Large intestine (tissue), 3 donors: ENCODE measurements at regions not wholly inside any gene's neighbourhood (a gene's known extent, or its start where the extent isn't known, plus 50 kb on each side); places are given as distances from the start of the nearest gene placed in this dataset.

Source experiments
- DNase-seq, 2 donors: peaks; one replicate each; pipeline versions ENCODE4 v3.0.0 to v3.0.0-alpha.2; 2013
- H3K27ac ChIP-seq: one replicate; pipeline ENCODE4 v1.5.1; 2013; ENCODE audit warnings: low read length
- H3K27me3 ChIP-seq: 2 replicates; pipeline ENCODE4 v1.6.1; 2013; ENCODE audit warnings: low read length; ENCODE audit not compliant: control insufficient read depth, insufficient read depth
- H3K36me3 ChIP-seq: 2 replicates; pipeline ENCODE4 v1.6.1; 2013; ENCODE audit warnings: low read length; ENCODE audit not compliant: control insufficient read depth, insufficient read depth
- H3K4me1 ChIP-seq: one replicate; pipeline ENCODE4 v1.6.1; 2013; ENCODE audit warnings: low read length; ENCODE audit not compliant: control insufficient read depth, insufficient read depth
- H3K4me3 ChIP-seq: one replicate; pipeline ENCODE4 v1.5.1; 2013; ENCODE audit warnings: low read length
- H3K9me3 ChIP-seq: one replicate; pipeline ENCODE4 v1.6.1; 2013; ENCODE audit warnings: mild to moderate bottlenecking, low read depth, low read length, moderate library complexity; ENCODE audit not compliant: control insufficient read depth
- WGBS: methylation state at CpG from one replicate; pipeline ENCODE4 v1.1.5; 2013; ENCODE audit warnings: low lambda C conversion rate; ENCODE audit not compliant: insufficient coverage; 5-methylcytosine and 5-hydroxymethylcytosine counted together

GRCh38 chr3:18127859-18128681 is 297.1 kb downstream of the SATB1 start:
- Histone ChIP-seq H3K36me3 (no peaks in the 10 kb centered on the region), H3K9me3 (no peaks in the 10 kb centered on the region), H3K4me1 (no peaks in the 10 kb centered on the region), H3K27ac (no peak overlapping the region), H3K27me3 (no peaks in the 10 kb centered on the region), H3K4me3 (no peak overlapping the region)
- WGBS = 100% methylated on average over 2 of the region's 11 CpGs
- no peak for DNase-seq

- DNase-seq = no peak
- no peak overlapping the region for H3K4me3 ChIP-seq
- H3K36me3 ChIP-seq = no peaks in the 10 kb centered on the region
- H3K27me3 ChIP-seq = no peaks in the 10 kb centered on the region
- H3K27ac ChIP-seq = no peak overlapping the region
- H3K4me1 ChIP-seq = no peaks in the 10 kb centered on the region
- 100% methylated on average over 1 of the region's 3 CpGs for WGBS
- no peaks in the 10 kb centered on the region for H3K9me3 ChIP-seq
These were observed 297.8 kb downstream of the SATB1 start for GRCh38 chr3:18127174-18127858.

- no peaks in the 10 kb centered on the region for H3K9me3 ChIP-seq
- H3K4me1 ChIP-seq = no peaks in the 10 kb centered on the region
- no peak overlapping the region for H3K4me3 ChIP-seq
- no peaks in the 10 kb centered on the region for H3K36me3 ChIP-seq
- H3K27me3 ChIP-seq = no peaks in the 10 kb centered on the region
- no peak for DNase-seq
- H3K27ac ChIP-seq = no peak overlapping the region
- 75% methylated on average over 3 of the region's 5 CpGs for WGBS
These were observed 298.4 kb downstream of the SATB1 start for GRCh38 chr3:18126772-18127171.

GRCh38 chr3:18124501-18124900 is 300.6 kb downstream of the SATB1 start:
- no peaks in the 10 kb centered on the region for H3K27me3 ChIP-seq
- no peak overlapping the region for H3K27ac ChIP-seq
- H3K9me3 ChIP-seq = no peaks in the 10 kb centered on the region
- DNase-seq = no peak
- H3K36me3 ChIP-seq = no peaks in the 10 kb centered on the region
- no peaks in the 10 kb centered on the region for H3K4me1 ChIP-seq
- no CpG with 5 or more reads among the region's 5 CpGs for WGBS
- H3K4me3 ChIP-seq = no peak overlapping the region

GRCh38 chr3:18122264-18122663 is 302.9 kb downstream of the SATB1 start:
- no peak for DNase-seq
- WGBS = no CpG with 5 or more reads among the region's 2 CpGs
- H3K36me3 ChIP-seq = no peaks in the 10 kb centered on the region

GRCh38 chr3:18121020-18121419 is 304.1 kb downstream of the SATB1 start:
- Histone ChIP-seq H3K27ac (no peak overlapping the region), H3K27me3 (no peaks in the 10 kb centered on the region), H3K36me3 (no peaks in the 10 kb centered on the region), H3K4me1 (no peaks in the 10 kb centered on the region), H3K9me3 (no peaks in the 10 kb centered on the region), H3K4me3 (no peak overlapping the region)
- WGBS = no CpG with 5 or more reads among the region's 2 CpGs
- DNase-seq = no peak

More at GRCh38 chr3:18122264-18122663, 302.9 kb downstream of the SATB1 start:
- Histone ChIP-seq H3K27ac (no peak overlapping the region), H3K27me3 (no peaks in the 10 kb centered on the region), H3K9me3 (no peaks in the 10 kb centered on the region), H3K4me1 (no peaks in the 10 kb centered on the region), H3K4me3 (no peak overlapping the region)

GRCh38 chr3:18119866-18120265 is 305.3 kb downstream of the SATB1 start:
- no peaks in the 10 kb centered on the region for H3K4me1 ChIP-seq
- no CpG with 5 or more reads among the region's 5 CpGs for WGBS
- H3K27ac ChIP-seq = no peak overlapping the region
- DNase-seq = no peak
- H3K4me3 ChIP-seq = no peak overlapping the region
- H3K36me3 ChIP-seq = no peaks in the 10 kb centered on the region
- no peaks in the 10 kb centered on the region for H3K9me3 ChIP-seq
- H3K27me3 ChIP-seq = no peaks in the 10 kb centered on the region

- no peak overlapping the region for H3K27ac ChIP-seq
- WGBS = no CpG with 5 or more reads among the region's 4 CpGs
- H3K36me3 ChIP-seq = no peaks in the 10 kb centered on the region
- no peaks in the 10 kb centered on the region for H3K4me1 ChIP-seq
- H3K9me3 ChIP-seq = no peaks in the 10 kb centered on the region
- no peaks in the 10 kb centered on the region for H3K27me3 ChIP-seq
- no peak for DNase-seq
- no peak overlapping the region for H3K4me3 ChIP-seq
These were observed 310.2 kb downstream of the SATB1 start for GRCh38 chr3:18114894-18115293.

- Histone ChIP-seq H3K27me3 (no peaks in the 10 kb centered on the region), H3K4me1 (no peaks in the 10 kb centered on the region), H3K36me3 (no peaks in the 10 kb centered on the region), H3K4me3 (no peak overlapping the region), H3K27ac (no peak overlapping the region), H3K9me3 (no peaks in the 10 kb centered on the region)
- no peak for DNase-seq
- no CpG with 5 or more reads among the region's 4 CpGs for WGBS
These were observed 311.7 kb downstream of the SATB1 start for GRCh38 chr3:18113417-18113816.

- no peak overlapping the region for H3K4me3 ChIP-seq
These were observed 312.3 kb downstream of the SATB1 start for GRCh38 chr3:18112674-18113375.

More at GRCh38 chr3:18112674-18113375, 312.3 kb downstream of the SATB1 start:
- Histone ChIP-seq H3K27ac (no peak overlapping the region), H3K27me3 (no peaks in the 10 kb centered on the region), H3K9me3 (no peaks in the 10 kb centered on the region), H3K4me1 (no peaks in the 10 kb centered on the region), H3K36me3 (no peaks in the 10 kb centered on the region)
- no peak for DNase-seq
- WGBS = no CpG with 5 or more reads among the region's 5 CpGs
